ENCODE measurements at regions not wholly inside any gene's neighbourhood (a gene's known extent, or its start where the extent isn't known, plus 50 kb on each side); places are given as distances from the start of the nearest gene placed in this dataset.

DNA sequence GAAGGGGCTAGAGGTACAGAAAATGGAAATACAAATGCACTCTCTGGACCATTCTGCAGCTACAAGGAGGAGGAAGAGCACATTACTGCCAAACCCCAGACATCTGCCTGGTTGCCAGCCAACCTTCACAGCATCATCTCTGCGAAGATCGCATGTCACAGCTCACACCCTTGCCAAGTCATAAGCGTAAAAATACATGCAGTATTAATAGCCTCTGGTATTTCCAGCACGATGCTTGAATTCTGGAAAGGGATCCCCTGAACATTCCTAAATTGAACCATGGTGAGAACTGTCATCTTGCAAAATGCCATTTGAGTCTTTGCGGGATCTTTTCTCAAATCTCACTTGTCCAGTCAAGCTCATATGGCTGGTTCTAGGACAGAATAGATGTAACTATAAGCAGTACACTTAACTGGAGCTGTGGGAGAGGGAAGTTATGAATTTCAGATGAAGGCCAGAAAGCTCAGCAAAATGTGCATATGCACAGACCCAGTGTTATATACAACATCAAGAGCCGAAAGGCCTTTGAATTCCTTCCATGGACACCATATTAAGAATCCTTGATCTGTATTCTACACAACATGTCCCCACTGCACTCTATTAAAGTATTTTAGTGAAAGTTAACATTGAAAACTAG lies 211.6 kb downstream of the DUSP6 start:
- TF ChIP-seq POLR2A (IDR thresholded peaks at IDR 0.05): no peak
- TF ChIP-seq, protein P1, sequence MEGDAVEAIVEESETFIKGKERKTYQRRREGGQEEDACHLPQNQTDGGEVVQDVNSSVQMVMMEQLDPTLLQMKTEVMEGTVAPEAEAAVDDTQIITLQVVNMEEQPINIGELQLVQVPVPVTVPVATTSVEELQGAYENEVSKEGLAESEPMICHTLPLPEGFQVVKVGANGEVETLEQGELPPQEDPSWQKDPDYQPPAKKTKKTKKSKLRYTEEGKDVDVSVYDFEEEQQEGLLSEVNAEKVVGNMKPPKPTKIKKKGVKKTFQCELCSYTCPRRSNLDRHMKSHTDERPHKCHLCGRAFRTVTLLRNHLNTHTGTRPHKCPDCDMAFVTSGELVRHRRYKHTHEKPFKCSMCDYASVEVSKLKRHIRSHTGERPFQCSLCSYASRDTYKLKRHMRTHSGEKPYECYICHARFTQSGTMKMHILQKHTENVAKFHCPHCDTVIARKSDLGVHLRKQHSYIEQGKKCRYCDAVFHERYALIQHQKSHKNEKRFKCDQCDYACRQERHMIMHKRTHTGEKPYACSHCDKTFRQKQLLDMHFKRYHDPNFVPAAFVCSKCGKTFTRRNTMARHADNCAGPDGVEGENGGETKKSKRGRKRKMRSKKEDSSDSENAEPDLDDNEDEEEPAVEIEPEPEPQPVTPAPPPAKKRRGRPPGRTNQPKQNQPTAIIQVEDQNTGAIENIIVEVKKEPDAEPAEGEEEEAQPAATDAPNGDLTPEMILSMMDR (IDR thresholded peaks at IDR 0.05 in 4 of 5, conservative IDR thresholded peaks at IDR 0.05 in 1 of 5): no peak
